Endothelial cell of umbilical vein (primary cell): ENCODE measurements at regions not wholly inside any gene's neighbourhood (a gene's known extent, or its start where the extent isn't known, plus 50 kb on each side); places are given as distances from the start of the nearest gene placed in this dataset.

Source experiments
- BruUV-seq: library from RNA; stranded (reverse); fragments of 400-500 nt; replicated peaks from 2 replicates; lab custom pipeline; 2021; lab: Mats Ljungman, UMichigan
- CTCF ChIA-PET: fragments of 300-600, 350-600 bp; sonication (Branson Sonifier 250); formaldehyde crosslinking; loops from one replicate; lab custom pipeline; 2021; ENCODE audit warnings: antibody characterized with exemption, inconsistent platforms; lab: Charles Lee
- POLR2A ChIA-PET: fragments of 300-600, 350-600 bp; sonication (Branson Sonifier 250); formaldehyde crosslinking; loops from one replicate; lab custom pipeline; 2021; ENCODE audit warnings: antibody characterized with exemption, inconsistent platforms; lab: Charles Lee
- DNase-seq: peaks from one replicate; pipeline ENCODE4 v3.0.0-alpha.2; 2011; ENCODE audit warnings: low read depth, low spot score
- FAIRE-seq: peaks from 2 replicates; lab custom pipeline; 2011; peaks lifted over from hg19 to GRCh38; lab: Jason Lieb, UNC
- H2AFZ ChIP-seq: 2 replicates; pipeline ENCODE4 v1.6.0; 2012; ENCODE audit warnings: low read depth, low read length, control low read depth, inconsistent platforms
- H3K27ac ChIP-seq: 2 replicates; pipeline ENCODE4 v1.5.1; 2011; ENCODE audit warnings: low read depth, mild to moderate bottlenecking, control low read depth, low read length, moderate library complexity; ENCODE audit not compliant: insufficient read depth
- H3K27me3 ChIP-seq, 2 experiments: 2 replicates each; pipeline versions ENCODE4 v1.6.0 to v1.6.1; 2011; ENCODE audit warnings: low read length in 2 of 2, mixed read lengths in 1 of 2; ENCODE audit not compliant: control insufficient read depth in 2 of 2, insufficient read depth in 2 of 2
- H3K36me3 ChIP-seq, 2 experiments: 2 replicates in 1 of 2; 3 replicates in 1 of 2; pipeline ENCODE4 v1.5.1; 2011; ENCODE audit warnings: low read length in 2 of 2, mild to moderate bottlenecking in 1 of 2, moderate library complexity in 1 of 2; ENCODE audit not compliant: control insufficient read depth in 2 of 2, insufficient read depth in 2 of 2; ENCODE audit errors: extremely low read depth in 1 of 2
- H3K4me1 ChIP-seq: 3 replicates; pipeline ENCODE4 v1.5.1; 2011; ENCODE audit warnings: mild to moderate bottlenecking, low read length; ENCODE audit not compliant: control insufficient read depth, insufficient read depth; ENCODE audit errors: extremely low read depth
- H3K4me2 ChIP-seq: 2 replicates; pipeline ENCODE4 v1.6.1; 2011; ENCODE audit warnings: low read length, control low read depth, mixed read lengths; ENCODE audit not compliant: insufficient read depth
- H3K4me3 ChIP-seq, 3 experiments: fragments of 200-600 bp in 1 of 3; sonication (generic), shearing (Covaris generic) in 1 of 3; replicated peaks in 1 of 3; 2 replicates each; pipeline ENCODE4 v1.5.1; 2011 to 2016; ENCODE audit warnings: control low read depth in 3 of 3, low read length in 3 of 3, mild to moderate bottlenecking in 2 of 3, inconsistent platforms in 1 of 3, low read depth in 1 of 3, moderate library complexity in 1 of 3; ENCODE audit not compliant: insufficient read depth in 1 of 3
- H3K79me2 ChIP-seq: 2 replicates; pipeline ENCODE4 v1.6.0; 2012; ENCODE audit warnings: low read length, inconsistent platforms; ENCODE audit not compliant: control insufficient read depth, insufficient read depth
- H3K9ac ChIP-seq: replicated peaks from 2 replicates; pipeline ENCODE3; 2011; ENCODE audit warnings: low read length, control low read depth; ENCODE audit not compliant: insufficient read depth; ENCODE audit errors: extremely low read depth
- H3K9me1 ChIP-seq: replicated peaks from 3 replicates; pipeline ENCODE4 v1.6.0; 2011; ENCODE audit warnings: mild to moderate bottlenecking, low read length; ENCODE audit not compliant: control insufficient read depth, insufficient read depth; ENCODE audit errors: extremely low read depth
- H3K9me3 ChIP-seq: replicated peaks from 2 replicates; pipeline ENCODE4 v1.5.1; 2012; ENCODE audit warnings: low read length, inconsistent platforms; ENCODE audit not compliant: control insufficient read depth, insufficient read depth
- H4K20me1 ChIP-seq: replicated peaks from 2 replicates; pipeline ENCODE3; 2011; ENCODE audit warnings: mild to moderate bottlenecking, low read length; ENCODE audit not compliant: control insufficient read depth, insufficient read depth; ENCODE audit errors: extremely low read depth
- EZH2 ChIP-seq: IDR thresholded peaks from 2 replicates; pipeline ENCODE4 v1.6.1; 2012; ENCODE audit warnings: borderline replicate concordance, low read depth, mild to moderate bottlenecking, moderate library complexity, low read length, inconsistent platforms; ENCODE audit not compliant: severe bottlenecking
- FOS ChIP-seq: IDR thresholded peaks from 2 replicates; pipeline ENCODE4 v1.6.1; 2011; ENCODE audit warnings: mild to moderate bottlenecking, low read length, moderate library complexity, borderline replicate concordance; ENCODE audit not compliant: insufficient read depth
- GATA2 ChIP-seq: IDR thresholded peaks from 2 replicates; pipeline ENCODE4 v1.7.0; 2011; ENCODE audit warnings: low read depth, mild to moderate bottlenecking, moderate library complexity, mixed read lengths, low read length; ENCODE audit not compliant: insufficient read length, insufficient read depth
- JUN ChIP-seq: IDR thresholded peaks from 2 replicates; pipeline ENCODE4 v1.6.1; 2011; ENCODE audit warnings: borderline replicate concordance, low read depth; ENCODE audit not compliant: insufficient read length, insufficient read depth
- MYC ChIP-seq: IDR thresholded peaks from one replicate; pipeline ENCODE4 v1.6.1; 2011; ENCODE audit warnings: mild to moderate bottlenecking, low read depth, low read length
- POLR2A ChIP-seq: IDR thresholded peaks from 2 replicates; pipeline ENCODE4 v1.6.1; 2012; ENCODE audit warnings: low read depth, mild to moderate bottlenecking, control low read depth, low read length
- POLR2AphosphoS5 ChIP-seq: IDR thresholded peaks from 2 replicates; pipeline ENCODE4 v1.6.1; 2012; ENCODE audit warnings: low read depth, mild to moderate bottlenecking, control low read depth, low read length, moderate library complexity; ENCODE audit not compliant: insufficient read depth
- dilution Hi-C: fragments of 300-500 bp; cut with MboI; formaldehyde crosslinking; loops from one replicate; pipeline ENCODE4 v1.15.0; 2019; ENCODE audit warnings: low sequenced_read_pairs; ENCODE audit not compliant: extremely low pct_ligation_motif_present
- intact Hi-C: fragments of 100-400 bp; cut with micrococcal nuclease; formaldehyde crosslinking; loops from one replicate; pipeline ENCODE4 v1.10.0; 2022
- TF ChIP-seq, protein P1 (sequence below), 2 donors: IDR thresholded peaks; 1 replicate in 1 of 2; 2 replicates in 1 of 2; pipeline ENCODE4 v1.5.1; 2011; ENCODE audit warnings: low read length in 2 of 2, mild to moderate bottlenecking in 2 of 2, moderate library complexity in 2 of 2, control low read depth in 1 of 2, inconsistent platforms in 1 of 2, low read depth in 1 of 2; ENCODE audit not compliant: insufficient read depth in 1 of 2; ENCODE audit errors: extremely low read depth in 1 of 2
- TF ChIP-seq, protein P2 (sequence below): IDR thresholded peaks from 2 replicates; pipeline ENCODE4 v1.6.1; 2011; ENCODE audit not compliant: insufficient read depth, insufficient read length

DNA sequence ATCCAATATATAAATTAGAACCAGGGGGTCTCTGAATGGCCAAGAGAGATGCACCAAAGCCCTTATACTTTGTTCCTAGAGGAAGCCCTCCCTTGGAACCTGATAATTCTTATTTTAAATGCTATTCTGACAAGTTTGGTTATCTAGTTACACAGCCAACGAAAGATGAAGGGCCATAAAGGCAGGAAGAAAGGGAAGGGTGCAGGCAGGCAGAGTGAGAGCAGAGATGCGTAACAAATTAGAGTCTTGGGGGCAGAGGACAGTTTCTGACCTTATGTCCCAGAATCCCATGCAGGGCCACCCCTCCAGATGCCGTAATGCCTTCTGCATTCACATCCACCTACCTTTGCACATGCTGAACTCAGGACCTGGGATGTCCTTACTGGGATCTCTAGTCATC is 344.6 kb upstream of the ARID1B start:
- no peak for FAIRE-seq
- CTCF ChIA-PET = no interaction called here

More for the DNA sequence above, 344.6 kb upstream of the ARID1B start:
- H3K79me2 ChIP-seq = no peaks in the 10 kb centered on the region
- H3K9me1 ChIP-seq = no peaks in the 10 kb centered on the region
- H2AFZ ChIP-seq = no peak overlapping the region
- H4K20me1 ChIP-seq = no peaks in the 10 kb centered on the region
- no peak for DNase-seq
- POLR2A ChIA-PET = no interaction called here
- H3K4me3 ChIP-seq = no peak overlapping the region
- H3K9me3 ChIP-seq = no peaks in the 10 kb centered on the region
- BruUV-seq = no TSS peak
- no peak overlapping the region for H3K9ac ChIP-seq
- H3K4me2 ChIP-seq = no peak overlapping the region
- H3K27ac ChIP-seq = no peak overlapping the region
- H3K27me3 ChIP-seq = no peaks in the 10 kb centered on the region
- no peaks in the 10 kb centered on the region for H3K36me3 ChIP-seq
- no peaks in the 10 kb centered on the region for H3K4me1 ChIP-seq
- dilution Hi-C loops (no loop called here), intact Hi-C loops (no loop called here)
- no peak for TF ChIP-seq EZH2
- TF ChIP-seq, protein P1, sequence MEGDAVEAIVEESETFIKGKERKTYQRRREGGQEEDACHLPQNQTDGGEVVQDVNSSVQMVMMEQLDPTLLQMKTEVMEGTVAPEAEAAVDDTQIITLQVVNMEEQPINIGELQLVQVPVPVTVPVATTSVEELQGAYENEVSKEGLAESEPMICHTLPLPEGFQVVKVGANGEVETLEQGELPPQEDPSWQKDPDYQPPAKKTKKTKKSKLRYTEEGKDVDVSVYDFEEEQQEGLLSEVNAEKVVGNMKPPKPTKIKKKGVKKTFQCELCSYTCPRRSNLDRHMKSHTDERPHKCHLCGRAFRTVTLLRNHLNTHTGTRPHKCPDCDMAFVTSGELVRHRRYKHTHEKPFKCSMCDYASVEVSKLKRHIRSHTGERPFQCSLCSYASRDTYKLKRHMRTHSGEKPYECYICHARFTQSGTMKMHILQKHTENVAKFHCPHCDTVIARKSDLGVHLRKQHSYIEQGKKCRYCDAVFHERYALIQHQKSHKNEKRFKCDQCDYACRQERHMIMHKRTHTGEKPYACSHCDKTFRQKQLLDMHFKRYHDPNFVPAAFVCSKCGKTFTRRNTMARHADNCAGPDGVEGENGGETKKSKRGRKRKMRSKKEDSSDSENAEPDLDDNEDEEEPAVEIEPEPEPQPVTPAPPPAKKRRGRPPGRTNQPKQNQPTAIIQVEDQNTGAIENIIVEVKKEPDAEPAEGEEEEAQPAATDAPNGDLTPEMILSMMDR (IDR thresholded peaks at IDR 0.05; ENCODE audit: extremely low read depth in 1 of 2, insufficient read depth in 1 of 2, low read depth in 1 of 2, low read length in 2 of 2) = no peak
- no peak for TF ChIP-seq POLR2A
- no peak for TF ChIP-seq MYC
- no peak for TF ChIP-seq JUN
- TF ChIP-seq GATA2 = no peak
- TF ChIP-seq POLR2AphosphoS5 = no peak
- TF ChIP-seq, protein P2, sequence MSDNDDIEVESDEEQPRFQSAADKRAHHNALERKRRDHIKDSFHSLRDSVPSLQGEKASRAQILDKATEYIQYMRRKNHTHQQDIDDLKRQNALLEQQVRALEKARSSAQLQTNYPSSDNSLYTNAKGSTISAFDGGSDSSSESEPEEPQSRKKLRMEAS = no peak
- TF ChIP-seq FOS = no peak
